ENCODE measurements at regions not wholly inside any gene's neighbourhood (a gene's known extent, or its start where the extent isn't known, plus 50 kb on each side); places are given as distances from the start of the nearest gene placed in this dataset.

GRCh38 chr5:16313761-16314160 lies 134.2 kb upstream of the MARCHF11 start:
- H3K4me1 Mint-ChIP-seq, result peaks cover 8% of the 10 kb centered on the region; the same call in 1 of the 2 replicates
- H3K27me3 Mint-ChIP-seq (ENCODE audit: low read depth), result no peaks in the 10 kb centered on the region
- ATAC-seq, result no peak
- POLR2A ChIA-PET, result no interaction called here
- TF ChIP-seq OVOL2 (CRISPR knock-in tag; IDR thresholded peaks at IDR 0.05; ENCODE audit: borderline replicate concordance), result no peak
- TF ChIP-seq USF2 (CRISPR knock-in tag; IDR thresholded peaks at IDR 0.05), result no peak
- no peak for TF ChIP-seq ETV6 (CRISPR knock-in tag; IDR thresholded peaks at IDR 0.05)
- TF ChIP-seq SOX15 (CRISPR knock-in tag; IDR thresholded peaks at IDR 0.05), result no peak
- TF ChIP-seq GTF2I (CRISPR knock-in tag; conservative IDR thresholded peaks at IDR 0.05), result no peak
- TF ChIP-seq ZMAT4 (CRISPR knock-in tag; IDR thresholded peaks at IDR 0.05), result no peak
- TF ChIP-seq ZNF281 (CRISPR knock-in tag; IDR thresholded peaks at IDR 0.05), result no peak
- TF ChIP-seq NFYB (CRISPR knock-in tag; conservative IDR thresholded peaks at IDR 0.05; ENCODE audit: low read depth), result no peak
- TF ChIP-seq IRF1 (CRISPR knock-in tag; IDR thresholded peaks at IDR 0.05), result no peak
- no peak for TF ChIP-seq NR3C1 (CRISPR knock-in tag; conservative IDR thresholded peaks at IDR 0.05; ENCODE audit: low read depth)
- no peak for TF ChIP-seq AR (CRISPR knock-in tag; IDR thresholded peaks at IDR 0.05)
- no peak for TF ChIP-seq ZNF396 (CRISPR knock-in tag; IDR thresholded peaks at IDR 0.05; ENCODE audit: borderline replicate concordance)
- no peak for TF ChIP-seq CTCF (IDR thresholded peaks at IDR 0.05)
- no peak for TF ChIP-seq ESRRA (CRISPR knock-in tag; IDR thresholded peaks at IDR 0.05; ENCODE audit: borderline replicate concordance)
- no peak for TF ChIP-seq GABPB1 (CRISPR knock-in tag; IDR thresholded peaks at IDR 0.05)
- no peak for TF ChIP-seq IRF2 (CRISPR knock-in tag; IDR thresholded peaks at IDR 0.05; ENCODE audit: borderline replicate concordance, low read depth)
- TF ChIP-seq MYBL2 (CRISPR knock-in tag; IDR thresholded peaks at IDR 0.05), result no peak
- no peak for TF ChIP-seq CBFB (CRISPR knock-in tag; IDR thresholded peaks at IDR 0.05; ENCODE audit: low read depth)
- CTCF ChIA-PET, result no interaction called here
- H3K9me3 Mint-ChIP-seq, result peaks cover 9% of the 10 kb centered on the region
- no peak overlapping the region for H3K4me3 Mint-ChIP-seq
- no peak overlapping the region for H3K27ac Mint-ChIP-seq
- H3K36me3 Mint-ChIP-seq, result no peaks in the 10 kb centered on the region
- DNase-seq (ENCODE audit: low spot score), result no peak

Measured in WTC11 (cell line).